IMR-90 (cell line): ENCODE measurements at regions not wholly inside any gene's neighbourhood (a gene's known extent, or its start where the extent isn't known, plus 50 kb on each side); places are given as distances from the start of the nearest gene placed in this dataset.

Experiments
- ATAC-seq: fragments of 200-7000 bp; cut with Tn5 transposase; 2 replicates; pipeline ENCODE4 v1.9.1; 2020; ENCODE audit warnings: low read depth, mild to moderate bottlenecking, moderate library complexity
- BruUV-seq: library from RNA; stranded (reverse); fragments of 400-500 nt; replicated peaks from 2 replicates; lab custom pipeline; 2021; lab: Mats Ljungman, UMichigan
- CTCF ChIA-PET: fragments of 300-600 bp; formaldehyde crosslinking; extraction: SDS; loops from one replicate; lab custom pipeline; 2021; ENCODE audit warnings: antibody characterized with exemption; lab: Yijun Ruan, JAX
- POLR2A ChIA-PET: fragments of 300-600 bp; sonication (Branson Sonifier 250); formaldehyde crosslinking; loops from one replicate; lab custom pipeline; 2022; ENCODE audit warnings: antibody characterized with exemption; ENCODE audit not compliant: unreplicated experiment; lab: Charles Lee
- DNase-seq: peaks from one replicate; pipeline ENCODE4 v3.0.0; 2013
- H2AFZ ChIP-seq: replicated peaks from 2 replicates; pipeline ENCODE3; 2013; ENCODE audit warnings: low read length, mild to moderate bottlenecking; ENCODE audit not compliant: poor library complexity
- H2AK5ac ChIP-seq: 2 replicates; pipeline ENCODE4 v1.6.1; 2013; ENCODE audit warnings: low read depth, low read length, inconsistent platforms
- H2AK9ac ChIP-seq: replicated peaks from 2 replicates; pipeline ENCODE3; 2013; ENCODE audit warnings: mild to moderate bottlenecking, low read depth, low read length, moderate library complexity; ENCODE audit not compliant: poor library complexity
- H2BK120ac ChIP-seq: 2 replicates; pipeline ENCODE4 v1.6.1; 2013; ENCODE audit warnings: low read depth, low read length, inconsistent platforms
- H2BK15ac ChIP-seq: 3 replicates; pipeline ENCODE4 v1.6.1; 2013; ENCODE audit warnings: low read depth, low read length, inconsistent platforms
- H2BK20ac ChIP-seq: 2 replicates; pipeline ENCODE4 v1.6.1; 2013; ENCODE audit warnings: low read depth, mild to moderate bottlenecking, inconsistent platforms, low read length, moderate library complexity
- H2BK5ac ChIP-seq: 2 replicates; pipeline ENCODE4 v1.6.1; 2013; ENCODE audit warnings: mild to moderate bottlenecking, low read depth, low read length, inconsistent platforms; ENCODE audit not compliant: poor library complexity, severe bottlenecking
- H3K14ac ChIP-seq: replicated peaks from 2 replicates; pipeline ENCODE4 v1.6.1; 2013; ENCODE audit warnings: low read depth, low read length, inconsistent platforms
- H3K18ac ChIP-seq: 2 replicates; pipeline ENCODE4 v1.6.1; 2013; ENCODE audit warnings: low read depth, low read length, control low read depth
- H3K23ac ChIP-seq: 2 replicates; pipeline ENCODE4 v1.6.1; 2013; ENCODE audit warnings: low read depth, low read length, inconsistent platforms
- H3K27ac ChIP-seq: 2 replicates; pipeline ENCODE4 v1.5.1; 2013; ENCODE audit warnings: mild to moderate bottlenecking, control low read depth, low read length; ENCODE audit not compliant: insufficient read depth
- H3K27me3 ChIP-seq: 2 replicates; pipeline ENCODE4 v1.6.1; 2013; ENCODE audit warnings: low read length; ENCODE audit not compliant: control insufficient read depth, insufficient read depth
- H3K36me3 ChIP-seq: 2 replicates; pipeline ENCODE4 v1.6.1; 2013; ENCODE audit warnings: low read length, mixed read lengths; ENCODE audit not compliant: control insufficient read depth, insufficient read depth
- H3K4ac ChIP-seq: 2 replicates; pipeline ENCODE4 v1.6.1; 2013; ENCODE audit warnings: low read depth, low read length, inconsistent platforms
- H3K4me1 ChIP-seq: 2 replicates; pipeline ENCODE4 v1.6.1; 2013; ENCODE audit warnings: low read length, mixed read lengths; ENCODE audit not compliant: control insufficient read depth, insufficient read depth
- H3K4me2 ChIP-seq: 2 replicates; pipeline ENCODE4 v1.6.1; 2013; ENCODE audit warnings: low read depth, mild to moderate bottlenecking, control low read depth, low read length, moderate library complexity
- H3K4me3 ChIP-seq: 2 replicates; pipeline ENCODE4 v1.5.1; 2013; ENCODE audit warnings: low read depth, mild to moderate bottlenecking, control low read depth, low read length, moderate library complexity; ENCODE audit not compliant: insufficient read depth
- H3K56ac ChIP-seq: 2 replicates; pipeline ENCODE4 v1.6.1; 2013; ENCODE audit warnings: low read length, inconsistent platforms; ENCODE audit not compliant: insufficient read depth; ENCODE audit errors: extremely low read depth
- H3K79me1 ChIP-seq, 2 experiments: 2 replicates each; pipeline ENCODE4 v1.6.1; 2013; ENCODE audit warnings: low read length in 2 of 2, inconsistent platforms in 1 of 2, low read depth in 1 of 2
- H3K9ac ChIP-seq: 2 replicates; pipeline ENCODE4 v1.6.1; 2013; ENCODE audit warnings: low read depth, low read length, control low read depth
- H3K9me1 ChIP-seq: 2 replicates; pipeline ENCODE4 v1.6.1; 2013; ENCODE audit warnings: low read length, inconsistent platforms; ENCODE audit not compliant: insufficient read depth
- H3K9me3 ChIP-seq: 2 replicates; pipeline ENCODE4 v1.6.1; 2013; ENCODE audit warnings: low read length; ENCODE audit not compliant: control insufficient read depth, insufficient read depth
- H4K20me1 ChIP-seq: 2 replicates; pipeline ENCODE4 v1.6.1; 2013; ENCODE audit warnings: low read length, inconsistent platforms; ENCODE audit not compliant: insufficient read depth
- H4K5ac ChIP-seq: 2 replicates; pipeline ENCODE4 v1.6.1; 2013; ENCODE audit warnings: mild to moderate bottlenecking, low read depth, low read length, control low read depth
- H4K8ac ChIP-seq, 2 experiments: 2 replicates each; pipeline ENCODE4 v1.6.1; 2013; ENCODE audit warnings: low read depth in 2 of 2, low read length in 2 of 2, control low read depth in 1 of 2, inconsistent platforms in 1 of 2
- H4K91ac ChIP-seq: 2 replicates; pipeline ENCODE4 v1.6.1; 2013; ENCODE audit warnings: low read depth, low read length, inconsistent platforms; ENCODE audit not compliant: insufficient read depth
- ELK1 ChIP-seq: fragments of 150-350 bp; IDR thresholded peaks from 2 replicates; pipeline ENCODE4 v1.6.1; 2016; ENCODE audit warnings: low read depth, mild to moderate bottlenecking, low read length, moderate library complexity, borderline replicate concordance
- MAFK ChIP-seq: IDR thresholded peaks from 2 replicates; pipeline ENCODE4 v1.6.1; 2012; ENCODE audit warnings: low read depth, low read length, improper control_type of control experiment
- WGBS, 2 experiments: methylation state at CpG; one replicate each; pipeline versions ENCODE4 v1.1.5 to v1.1.7; 2013; ENCODE audit warnings: missing lambda C conversion rate in 2 of 2; ENCODE audit not compliant: insufficient read length in 1 of 2; ENCODE audit errors: extremely low coverage in 2 of 2; 5-methylcytosine and 5-hydroxymethylcytosine counted together
- dilution Hi-C: fragments of 300-500 bp; cut with HindIII; formaldehyde crosslinking; loops from one replicate; pipeline ENCODE4 v1.14.3; 2018; ENCODE audit warnings: low sequenced_read_pairs; ENCODE audit not compliant: unreplicated experiment
- in situ Hi-C: fragments of 300-500 bp; cut with MboI; formaldehyde crosslinking; loops from 3 replicates; pipeline ENCODE4 v1.14.3; 2019; ENCODE audit warnings: low sequenced_read_pairs, inconsistent platforms, mixed read lengths
- intact Hi-C: fragments of 100-400 bp; cut with micrococcal nuclease; formaldehyde crosslinking; loops from 2 replicates; pipeline ENCODE4 v1.10.0; 2022

GRCh38 chr5:12793373-12793772, 889.1 kb upstream of the CTNND2 start:
- no peak overlapping the region for H4K5ac ChIP-seq
- H2BK120ac ChIP-seq, result no peak overlapping the region
- intact Hi-C loops (no loop called here), dilution Hi-C loops (no loop called here), in situ Hi-C loops (no loop called here)
- no peak overlapping the region for H4K8ac ChIP-seq
- peaks cover 16% of the 10 kb centered on the region for H3K9me3 ChIP-seq
- ChIA-PET CTCF (no interaction called here), POLR2A (no interaction called here)
- no peak overlapping the region for H3K4me2 ChIP-seq
- no peaks in the 10 kb centered on the region for H4K20me1 ChIP-seq
- no peak overlapping the region for H2AK5ac ChIP-seq
- no peak overlapping the region for H3K4me3 ChIP-seq
- no peak overlapping the region for H2BK15ac ChIP-seq
- H2BK5ac ChIP-seq, result no peak overlapping the region
- no peaks in the 10 kb centered on the region for H3K36me3 ChIP-seq
- H3K9me1 ChIP-seq, result no peaks in the 10 kb centered on the region
- no peak overlapping the region for H3K18ac ChIP-seq
- DNase-seq (no peak), ATAC-seq (no peak)
- no peak overlapping the region for H4K91ac ChIP-seq
- no peaks in the 10 kb centered on the region for H3K4me1 ChIP-seq
- H3K9ac ChIP-seq, result no peak overlapping the region
- WGBS, 2 experiments, result no CpG with 5 or more reads among the region's 1 CpG
- BruUV-seq, result no TSS peak
- H3K27ac ChIP-seq, result no peak overlapping the region
- no peak for TF ChIP-seq ELK1
- TF ChIP-seq MAFK, result peak; percentile 80
- H3K79me1 ChIP-seq, result no peaks in the 10 kb centered on the region
- H3K56ac ChIP-seq, result no peak overlapping the region
- no peak overlapping the region for H2AFZ ChIP-seq
- H3K27me3 ChIP-seq, result no peaks in the 10 kb centered on the region
- H3K4ac ChIP-seq, result no peak overlapping the region
- H3K14ac ChIP-seq, result no peak overlapping the region
- H3K23ac ChIP-seq, result no peak overlapping the region
- no peak overlapping the region for H2AK9ac ChIP-seq
- no peak overlapping the region for H2BK20ac ChIP-seq
